ENCODE measurements at regions not wholly inside any gene's neighbourhood (a gene's known extent, or its start where the extent isn't known, plus 50 kb on each side); places are given as distances from the start of the nearest gene placed in this dataset.

DNA sequence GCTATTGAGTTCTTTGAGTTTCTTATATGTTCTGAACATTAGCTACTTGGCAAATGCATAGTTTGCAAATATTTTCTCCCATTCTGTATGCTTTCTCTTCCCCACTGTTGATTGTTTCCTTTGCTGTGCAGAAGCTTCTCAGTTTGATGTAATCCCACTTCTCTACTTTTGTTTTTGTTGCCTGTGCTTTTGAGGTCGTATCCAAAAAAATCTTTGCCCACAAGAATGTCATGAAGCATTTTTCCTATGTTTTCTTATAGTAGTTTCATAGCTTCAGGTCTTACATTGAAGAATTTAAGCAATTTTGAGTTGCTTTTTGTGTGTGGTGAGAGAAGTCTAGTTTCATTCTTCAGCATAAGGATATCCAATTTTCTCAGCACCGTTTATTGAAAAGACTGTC, 536.7 kb upstream of the ARGLU1 start:
- DNase-seq = no peak
- Histone ChIP-seq H3K27me3 (no peaks in the 10 kb centered on the region), H3K4me3 (no peak overlapping the region), H3K36me3 (no peaks in the 10 kb centered on the region), H3K9me3 (peaks cover 6 to 12% (median 11%) of the 10 kb centered on the region in 4 donors), H3K4me1 (no peaks in the 10 kb centered on the region), H3K27ac (no peak overlapping the region)
- intact Hi-C loops (cut with DNase I; ENCODE audit: low total_unique reads) = no loop called here
- WGBS, 5 donors = 57 to 62% (median 57%) methylated on average over 2 of the region's 2 CpGs
- TF ChIP-seq, protein P1, sequence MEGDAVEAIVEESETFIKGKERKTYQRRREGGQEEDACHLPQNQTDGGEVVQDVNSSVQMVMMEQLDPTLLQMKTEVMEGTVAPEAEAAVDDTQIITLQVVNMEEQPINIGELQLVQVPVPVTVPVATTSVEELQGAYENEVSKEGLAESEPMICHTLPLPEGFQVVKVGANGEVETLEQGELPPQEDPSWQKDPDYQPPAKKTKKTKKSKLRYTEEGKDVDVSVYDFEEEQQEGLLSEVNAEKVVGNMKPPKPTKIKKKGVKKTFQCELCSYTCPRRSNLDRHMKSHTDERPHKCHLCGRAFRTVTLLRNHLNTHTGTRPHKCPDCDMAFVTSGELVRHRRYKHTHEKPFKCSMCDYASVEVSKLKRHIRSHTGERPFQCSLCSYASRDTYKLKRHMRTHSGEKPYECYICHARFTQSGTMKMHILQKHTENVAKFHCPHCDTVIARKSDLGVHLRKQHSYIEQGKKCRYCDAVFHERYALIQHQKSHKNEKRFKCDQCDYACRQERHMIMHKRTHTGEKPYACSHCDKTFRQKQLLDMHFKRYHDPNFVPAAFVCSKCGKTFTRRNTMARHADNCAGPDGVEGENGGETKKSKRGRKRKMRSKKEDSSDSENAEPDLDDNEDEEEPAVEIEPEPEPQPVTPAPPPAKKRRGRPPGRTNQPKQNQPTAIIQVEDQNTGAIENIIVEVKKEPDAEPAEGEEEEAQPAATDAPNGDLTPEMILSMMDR (IDR thresholded peaks at IDR 0.05) = no peak
- TF ChIP-seq POLR2AphosphoS5 (IDR thresholded peaks at IDR 0.05) (no peak), POLR2A (IDR thresholded peaks at IDR 0.05) (no peak), EP300 (IDR thresholded peaks at IDR 0.05) (no peak)

DNA sequence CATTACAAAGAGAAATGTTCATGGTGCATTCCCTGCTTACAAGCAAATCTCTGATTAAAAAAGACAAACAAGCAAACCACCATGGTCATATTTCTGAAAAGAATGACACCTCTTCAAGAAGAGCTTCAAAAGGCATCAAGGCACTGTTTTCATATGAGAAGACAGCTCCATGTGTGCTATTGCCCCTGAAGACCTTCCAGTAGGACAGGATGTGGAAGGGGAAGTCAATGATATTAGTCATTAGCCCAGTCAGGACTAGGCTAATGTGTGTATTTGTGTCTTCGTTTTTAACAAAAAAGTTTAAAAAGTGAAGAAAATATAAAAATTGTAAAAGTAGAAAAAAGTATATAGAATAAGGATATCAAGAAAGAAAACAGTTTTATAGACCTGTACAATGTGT, 534.7 kb upstream of the ARGLU1 start:
- DNase-seq = no peak
- Histone ChIP-seq H3K27me3 (no peaks in the 10 kb centered on the region), H3K4me3 (no peak overlapping the region), H3K4me1 (no peaks in the 10 kb centered on the region), H3K27ac (no peak overlapping the region), H3K36me3 (no peaks in the 10 kb centered on the region), H3K9me3 (no peaks in the 10 kb centered on the region)
- 36 to 75% (median 65%) methylated on average over 1 of the region's 1 CpG for WGBS, 5 donors
- intact Hi-C loops (cut with DNase I; ENCODE audit: low total_unique reads) = no loop called here
- TF ChIP-seq, protein P1 (IDR thresholded peaks at IDR 0.05) = no peak
- TF ChIP-seq EP300 (IDR thresholded peaks at IDR 0.05) = no peak
- TF ChIP-seq POLR2AphosphoS5 (IDR thresholded peaks at IDR 0.05) = no peak
- TF ChIP-seq POLR2A (IDR thresholded peaks at IDR 0.05) = no peak

DNA sequence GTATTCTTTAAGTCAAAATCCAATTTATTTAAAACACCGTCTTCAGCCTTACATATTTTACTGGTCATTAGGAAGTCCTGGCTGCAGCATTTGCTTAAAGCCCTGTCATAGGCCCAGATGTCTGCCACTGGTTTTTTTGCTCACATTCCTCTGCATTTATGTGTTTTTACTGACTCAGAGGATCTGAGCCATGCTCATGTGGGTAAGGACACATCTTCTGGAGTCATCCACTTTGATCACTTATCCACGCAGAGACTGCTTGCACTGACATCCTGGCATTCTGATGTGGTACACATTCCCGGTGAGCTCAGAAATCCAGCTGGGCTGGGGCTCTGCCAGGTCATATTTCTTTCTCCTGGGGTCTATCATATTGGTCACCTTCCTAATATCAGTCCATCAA, 531.7 kb upstream of the ARGLU1 start:
- H3K27me3 ChIP-seq = no peaks in the 10 kb centered on the region
- intact Hi-C loops (cut with DNase I; ENCODE audit: low total_unique reads) = no loop called here
- no peaks in the 10 kb centered on the region for H3K36me3 ChIP-seq
- no peak overlapping the region for H3K4me3 ChIP-seq
- no peak for DNase-seq
- no peaks in the 10 kb centered on the region for H3K9me3 ChIP-seq
- TF ChIP-seq, protein P1 (IDR thresholded peaks at IDR 0.05) = no peak
- no peak for TF ChIP-seq EP300 (IDR thresholded peaks at IDR 0.05)
- TF ChIP-seq POLR2A (IDR thresholded peaks at IDR 0.05) = no peak
- no peak for TF ChIP-seq POLR2AphosphoS5 (IDR thresholded peaks at IDR 0.05)
- H3K4me1 ChIP-seq = no peaks in the 10 kb centered on the region
- 89 to 93% (median 90%) methylated on average over 3 of the region's 3 CpGs for WGBS, 5 donors
- H3K27ac ChIP-seq = no peak overlapping the region

DNA sequence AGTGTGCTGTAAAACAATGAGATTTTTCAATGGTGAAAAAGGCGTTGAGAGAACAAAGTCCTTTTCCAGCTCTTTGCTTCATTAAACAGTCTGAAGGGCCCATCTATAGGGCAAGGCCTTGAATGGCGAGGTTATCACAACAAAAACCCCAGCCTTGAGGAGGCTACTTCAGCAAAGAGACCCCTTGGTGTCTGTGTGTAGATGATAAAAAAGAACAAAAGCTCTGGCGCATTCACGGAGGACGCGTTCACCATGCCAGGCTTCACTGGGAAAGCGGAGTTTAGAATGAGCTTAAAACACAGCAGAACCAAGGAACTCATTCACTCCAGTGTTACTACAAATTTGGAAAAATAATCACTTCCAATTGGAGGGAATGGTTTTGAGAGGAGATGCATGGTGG, 530.0 kb upstream of the ARGLU1 start:
- no peak for DNase-seq

More for the DNA sequence above, 530.0 kb upstream of the ARGLU1 start:
- Histone ChIP-seq H3K4me1 (no peaks in the 10 kb centered on the region), H3K27me3 (no peaks in the 10 kb centered on the region), H3K27ac (no peak overlapping the region), H3K4me3 (no peak overlapping the region), H3K36me3 (no peaks in the 10 kb centered on the region), H3K9me3 (no peaks in the 10 kb centered on the region)
- intact Hi-C loops (cut with DNase I; ENCODE audit: low total_unique reads) = no loop called here
- TF ChIP-seq EP300 (IDR thresholded peaks at IDR 0.05) (no peak), POLR2A (IDR thresholded peaks at IDR 0.05) (no peak), POLR2AphosphoS5 (IDR thresholded peaks at IDR 0.05) (no peak)
- TF ChIP-seq, protein P1 (IDR thresholded peaks at IDR 0.05) = no peak
- WGBS, 5 donors = 70 to 81% (median 78%) methylated on average over 7 of the region's 7 CpGs
